ENCODE measurements at regions not wholly inside any gene's neighbourhood (a gene's known extent, or its start where the extent isn't known, plus 50 kb on each side); places are given as distances from the start of the nearest gene placed in this dataset.

GRCh38 chrX:7714351-7714750, 128.6 kb upstream of the VCX start:
- TF ChIP-seq CTCF (IDR thresholded peaks at IDR 0.05): no peak
- TF ChIP-seq POLR2A (IDR thresholded peaks at IDR 0.05): no peak

Measured in body of pancreas (tissue), 4 donors.